Pancreas (tissue), 10 donors: ENCODE measurements at regions not wholly inside any gene's neighbourhood (a gene's known extent, or its start where the extent isn't known, plus 50 kb on each side); places are given as distances from the start of the nearest gene placed in this dataset.

Source experiments
- ATAC-seq, 4 donors: fragments of 200-7000 bp; cut with Tn5 transposase; one replicate each; pipeline versions ENCODE4 v1.8.0 to v1.9.1; 2020; ENCODE audit warnings: mild to moderate bottlenecking in 4 of 4, moderate library complexity in 4 of 4
- DNase-seq, 6 donors: peaks; one replicate each; pipeline ENCODE4 v3.0.0-alpha.2; 2020
- FAIRE-seq: peaks from 2 replicates; lab custom pipeline; 2012; peaks lifted over from hg19 to GRCh38; lab: Jason Lieb, UNC
- H3K27ac ChIP-seq, 4 donors: fragments of 200-600 bp; sonication (generic); 1 replicate in 3 of 4; 2 replicates in 1 of 4; pipeline versions ENCODE4 v1.5.0 to v1.8.0; 2020
- H3K27me3 ChIP-seq, 4 donors: fragments of 200-600 bp; one replicate each; pipeline ENCODE4 v1.8.0; 2021
- H3K36me3 ChIP-seq, 3 donors: fragments of 200-600 bp; sonication (generic) in 1 of 3; one replicate each; pipeline versions ENCODE4 v1.5.0 to v1.8.0; 2020 to 2021
- H3K4me1 ChIP-seq, 3 donors: fragments of 200-600 bp; one replicate each; pipeline ENCODE4 v1.8.0; 2021
- H3K4me3 ChIP-seq, 4 donors: fragments of 200-600 bp; sonication (generic) in 2 of 4; one replicate each; pipeline versions ENCODE4 v1.5.0 to v1.8.0; 2020 to 2021
- H3K9me3 ChIP-seq, 4 donors: fragments of 200-600 bp; one replicate each; pipeline ENCODE4 v1.8.0; 2021
- CTCF ChIP-seq, 4 donors: fragments of 200-600 bp; sonication (generic) in 3 of 4; IDR thresholded peaks; one replicate each; pipeline versions ENCODE4 v1.5.0 to v1.8.0; 2021; ENCODE audit warnings: antibody characterized with exemption in 4 of 4
- WGBS, 2 donors: extraction: QIAGEN DNeasy Blood & Tissue Kit; methylation state at CpG; one replicate each; pipeline ENCODE4 v1.1.7; 2013; 5-methylcytosine and 5-hydroxymethylcytosine counted together
- intact Hi-C, 3 donors: fragments of 100-400 bp; cut with DNase I; formaldehyde crosslinking; loops; one replicate each; pipeline versions ENCODE4 v1.11.1 to v1.14.2; 2022
- donor health status: healthy with polysubstance abuse.
- donor health status: DM: no; HTN: no; CAD: no; lungs with moderate emphysema.
- donor health status: DM: no; HTN: no; CAD: no.
- donor health status: control.
- donor health status: control.
- donor health status: Bipolar disorder and iron deficiency.
- donor health status: DM: yes; HTN: yes; CAD: no.
- donor health status: DM: no; HTN: no; CAD: no.
- donor health status: DM: no; HTN: no; CAD: no.
- donor health status: DM: yes; HTN: yes; CAD: no.

GRCh38 chr2:147086715-147087114, 758.1 kb upstream of the ACVR2A start:
- intact Hi-C loops: no loop called here

GRCh38 chr2:147083664-147084063, 761.2 kb upstream of the ACVR2A start:
- no peak overlapping the region for H3K27ac ChIP-seq

More at GRCh38 chr2:147086715-147087114, 758.1 kb upstream of the ACVR2A start:
- TF ChIP-seq CTCF (IDR thresholded peaks at IDR 0.05): no peak
- FAIRE-seq (no peak), ATAC-seq (no peak), DNase-seq (no peak)
- no peak overlapping the region for H3K4me3 ChIP-seq
- WGBS, 2 donors: 71 to 81% methylated on average over 2 of the region's 2 CpGs
- H3K36me3 ChIP-seq: no peaks in the 10 kb centered on the region
- no peaks in the 10 kb centered on the region for H3K27me3 ChIP-seq
- H3K27ac ChIP-seq: no peak overlapping the region
- no peaks in the 10 kb centered on the region for H3K4me1 ChIP-seq
- no peaks in the 10 kb centered on the region for H3K9me3 ChIP-seq

GRCh38 chr2:147082850-147083522, 761.8 kb upstream of the ACVR2A start:
- Histone ChIP-seq H3K4me3 (no peak overlapping the region), H3K27me3 (no peaks in the 10 kb centered on the region), H3K36me3 (no peaks in the 10 kb centered on the region), H3K4me1 (no peaks in the 10 kb centered on the region), H3K27ac (no peak overlapping the region), H3K9me3 (no peaks in the 10 kb centered on the region)
- WGBS, 2 donors: 43 to 49% methylated on average over 3 of the region's 3 CpGs
- DNase-seq (peak in 3 of 6 donors; percentile 22 to 66 (median 29)), ATAC-seq (peak; percentile 56 to 89 (median 86)), FAIRE-seq (peak; percentile 56)
- intact Hi-C loops: no loop called here
- peak; percentile 66 to 85 (median 78) for TF ChIP-seq CTCF (IDR thresholded peaks at IDR 0.05)

More at GRCh38 chr2:147083664-147084063, 761.2 kb upstream of the ACVR2A start:
- Histone ChIP-seq H3K36me3 (no peaks in the 10 kb centered on the region), H3K27me3 (no peaks in the 10 kb centered on the region), H3K9me3 (no peaks in the 10 kb centered on the region), H3K4me3 (no peak overlapping the region), H3K4me1 (no peaks in the 10 kb centered on the region)
- DNase-seq (no peak), ATAC-seq (no peak), FAIRE-seq (no peak)
- WGBS, 2 donors: 81 to 87% methylated on average over 4 of the region's 4 CpGs
- no peak for TF ChIP-seq CTCF (IDR thresholded peaks at IDR 0.05)
- intact Hi-C loops: no loop called here

GRCh38 chr2:147081831-147082230, 763.0 kb upstream of the ACVR2A start:
- DNase-seq (no peak), ATAC-seq (no peak), FAIRE-seq (no peak)
- no peak overlapping the region for H3K4me3 ChIP-seq
- no peaks in the 10 kb centered on the region for H3K9me3 ChIP-seq
- intact Hi-C loops: no loop called here
- TF ChIP-seq CTCF (IDR thresholded peaks at IDR 0.05): no peak
- WGBS, 2 donors: 28 to 35% methylated on average over 4 of the region's 4 CpGs
- no peak overlapping the region for H3K27ac ChIP-seq
- no peaks in the 10 kb centered on the region for H3K27me3 ChIP-seq
- no peaks in the 10 kb centered on the region for H3K4me1 ChIP-seq
- no peaks in the 10 kb centered on the region for H3K36me3 ChIP-seq

- H3K36me3 ChIP-seq: no peaks in the 10 kb centered on the region
- 81 to 88% methylated on average over 2 of the region's 2 CpGs for WGBS, 2 donors
- FAIRE-seq (no peak), ATAC-seq (peak in 1 of 4 donors; percentile 43), DNase-seq (no peak)
- H3K27ac ChIP-seq: no peak overlapping the region
- TF ChIP-seq CTCF (IDR thresholded peaks at IDR 0.05): no peak
- intact Hi-C loops: loop anchor here in 1 of 3 donors (10.0 kb wide), 1 partner anchor 838 kb away; no protein-coding TSS in a partner anchor
- H3K27me3 ChIP-seq: peaks cover 0 to 4% (median 0%) of the 10 kb centered on the region in 4 donors
- no peaks in the 10 kb centered on the region for H3K9me3 ChIP-seq
- H3K4me3 ChIP-seq: no peak overlapping the region
- H3K4me1 ChIP-seq: no peaks in the 10 kb centered on the region
Observed at GRCh38 chr2:147076634-147077033, 768.2 kb upstream of the ACVR2A start.
